HUES6 (cell line): ENCODE measurements at regions not wholly inside any gene's neighbourhood (a gene's known extent, or its start where the extent isn't known, plus 50 kb on each side); places are given as distances from the start of the nearest gene placed in this dataset.

ENCODE experiments used
- H3K27ac ChIP-seq: 2 replicates; pipeline ENCODE4 v1.7.0; 2013; ENCODE audit warnings: low read depth, mild to moderate bottlenecking, low read length, inconsistent platforms
- H3K27me3 ChIP-seq: 2 replicates; pipeline ENCODE4 v1.6.1; 2013; ENCODE audit warnings: low read length; ENCODE audit not compliant: control insufficient read depth, insufficient read depth
- H3K36me3 ChIP-seq: 2 replicates; pipeline ENCODE4 v1.6.1; 2013; ENCODE audit warnings: low read length; ENCODE audit not compliant: control insufficient read depth, insufficient read depth
- H3K4me1 ChIP-seq: 2 replicates; pipeline ENCODE4 v1.6.1; 2013; ENCODE audit warnings: low read length; ENCODE audit not compliant: control insufficient read depth, insufficient read depth
- H3K4me3 ChIP-seq: 2 replicates; pipeline ENCODE4 v1.5.1; 2013; ENCODE audit warnings: low read depth, low read length
- H3K9ac ChIP-seq: one replicate; pipeline ENCODE4 v1.6.1; 2013; ENCODE audit warnings: mild to moderate bottlenecking, low read length
- H3K9me3 ChIP-seq: 2 replicates; pipeline ENCODE4 v1.6.1; 2013; ENCODE audit warnings: low read depth, low read length; ENCODE audit not compliant: control insufficient read depth, insufficient read depth

GRCh38 chr9:23567516-23568165 is 258.4 kb downstream of the ELAVL2 start:
- Histone ChIP-seq H3K27me3 (no peaks in the 10 kb centered on the region), H3K4me3 (no peak overlapping the region), H3K9me3 (no peaks in the 10 kb centered on the region), H3K4me1 (peaks cover 6% of the 10 kb centered on the region; the same call in 1 of the 2 replicates), H3K36me3 (no peaks in the 10 kb centered on the region), H3K9ac (no peak overlapping the region), H3K27ac (no peak overlapping the region)

- H3K9me3 ChIP-seq, result no peaks in the 10 kb centered on the region
These were observed 254.5 kb downstream of the ELAVL2 start for GRCh38 chr9:23571414-23572104.

GRCh38 chr9:23573800-23574199 is 252.2 kb downstream of the ELAVL2 start:
- Histone ChIP-seq H3K27ac (no peak overlapping the region), H3K9me3 (no peaks in the 10 kb centered on the region), H3K27me3 (no peaks in the 10 kb centered on the region), H3K9ac (no peak overlapping the region), H3K36me3 (no peaks in the 10 kb centered on the region), H3K4me1 (peaks cover 6% of the 10 kb centered on the region; the same call in 1 of the 2 replicates), H3K4me3 (no peak overlapping the region)

More at GRCh38 chr9:23571414-23572104, 254.5 kb downstream of the ELAVL2 start:
- no peaks in the 10 kb centered on the region for H3K36me3 ChIP-seq
- H3K9ac ChIP-seq, result no peak overlapping the region
- H3K27me3 ChIP-seq, result no peaks in the 10 kb centered on the region
- H3K27ac ChIP-seq, result no peak overlapping the region
- no peak overlapping the region for H3K4me3 ChIP-seq
- peaks cover 6% of the 10 kb centered on the region; the same call in 1 of the 2 replicates for H3K4me1 ChIP-seq

- H3K9me3 ChIP-seq, result no peaks in the 10 kb centered on the region
- no peak overlapping the region for H3K27ac ChIP-seq
- no peaks in the 10 kb centered on the region for H3K27me3 ChIP-seq
- H3K9ac ChIP-seq, result no peak overlapping the region
- no peaks in the 10 kb centered on the region for H3K4me1 ChIP-seq
- no peaks in the 10 kb centered on the region for H3K36me3 ChIP-seq
- H3K4me3 ChIP-seq, result no peak overlapping the region
These were observed 248.4 kb downstream of the ELAVL2 start for GRCh38 chr9:23577611-23578010.

- Histone ChIP-seq H3K27ac (no peak overlapping the region), H3K9ac (no peak overlapping the region), H3K4me3 (no peak overlapping the region), H3K4me1 (no peaks in the 10 kb centered on the region), H3K9me3 (no peaks in the 10 kb centered on the region), H3K27me3 (no peaks in the 10 kb centered on the region), H3K36me3 (no peaks in the 10 kb centered on the region)
These were observed 244.1 kb downstream of the ELAVL2 start for GRCh38 chr9:23581931-23582330.

GRCh38 chr9:23582836-23583235 is 243.2 kb downstream of the ELAVL2 start:
- Histone ChIP-seq H3K27ac (no peak overlapping the region), H3K27me3 (no peaks in the 10 kb centered on the region), H3K9me3 (no peaks in the 10 kb centered on the region), H3K36me3 (no peaks in the 10 kb centered on the region), H3K4me1 (no peaks in the 10 kb centered on the region), H3K4me3 (no peak overlapping the region), H3K9ac (no peak overlapping the region)

GRCh38 chr9:23586906-23587305 is 239.1 kb downstream of the ELAVL2 start:
- no peaks in the 10 kb centered on the region for H3K9me3 ChIP-seq
- H3K4me1 ChIP-seq, result peaks cover 4% of the 10 kb centered on the region; the same call in 1 of the 2 replicates
- H3K36me3 ChIP-seq, result no peaks in the 10 kb centered on the region
- no peak overlapping the region for H3K27ac ChIP-seq
- H3K27me3 ChIP-seq, result no peaks in the 10 kb centered on the region
- H3K9ac ChIP-seq, result no peak overlapping the region
- no peak overlapping the region for H3K4me3 ChIP-seq

GRCh38 chr9:23587433-23587832 is 238.6 kb downstream of the ELAVL2 start:
- Histone ChIP-seq H3K9ac (no peak overlapping the region), H3K4me3 (no peak overlapping the region), H3K4me1 (peaks cover 4% of the 10 kb centered on the region; the same call in 1 of the 2 replicates), H3K27ac (no peak overlapping the region), H3K36me3 (no peaks in the 10 kb centered on the region), H3K27me3 (no peaks in the 10 kb centered on the region), H3K9me3 (no peaks in the 10 kb centered on the region)

GRCh38 chr9:23587903-23588302 is 238.1 kb downstream of the ELAVL2 start:
- Histone ChIP-seq H3K36me3 (no peaks in the 10 kb centered on the region), H3K27ac (no peak overlapping the region), H3K4me1 (peaks cover 4% of the 10 kb centered on the region; the same call in 1 of the 2 replicates), H3K4me3 (no peak overlapping the region), H3K9me3 (no peaks in the 10 kb centered on the region), H3K9ac (no peak overlapping the region), H3K27me3 (no peaks in the 10 kb centered on the region)

GRCh38 chr9:23590276-23591000 is 235.6 kb downstream of the ELAVL2 start:
- H3K4me1 ChIP-seq, result peaks cover 4% of the 10 kb centered on the region; the same call in 1 of the 2 replicates
- H3K9ac ChIP-seq, result no peak overlapping the region
- no peaks in the 10 kb centered on the region for H3K36me3 ChIP-seq
- H3K9me3 ChIP-seq, result no peaks in the 10 kb centered on the region
- H3K27ac ChIP-seq, result no peak overlapping the region
- no peaks in the 10 kb centered on the region for H3K27me3 ChIP-seq
- no peak overlapping the region for H3K4me3 ChIP-seq

GRCh38 chr9:23594421-23594820 is 231.6 kb downstream of the ELAVL2 start:
- H3K4me1 ChIP-seq, result peaks cover 4% of the 10 kb centered on the region; the same call in 1 of the 2 replicates
- no peaks in the 10 kb centered on the region for H3K36me3 ChIP-seq
- no peak overlapping the region for H3K9ac ChIP-seq
- H3K4me3 ChIP-seq, result no peak overlapping the region
- H3K27ac ChIP-seq, result no peak overlapping the region
- no peaks in the 10 kb centered on the region for H3K27me3 ChIP-seq
- H3K9me3 ChIP-seq, result no peaks in the 10 kb centered on the region
